DMS153 treated with DMSO at 0.1 percent for 48 hours (cell line): ENCODE measurements at regions not wholly inside any gene's neighbourhood (a gene's known extent, or its start where the extent isn't known, plus 50 kb on each side); places are given as distances from the start of the nearest gene placed in this dataset.

Experiments
- DNase-seq: peaks from one replicate; lab custom pipeline; 2025; ENCODE audit not compliant: unreplicated experiment; lab: John Stamatoyannopoulos, UW

DNA sequence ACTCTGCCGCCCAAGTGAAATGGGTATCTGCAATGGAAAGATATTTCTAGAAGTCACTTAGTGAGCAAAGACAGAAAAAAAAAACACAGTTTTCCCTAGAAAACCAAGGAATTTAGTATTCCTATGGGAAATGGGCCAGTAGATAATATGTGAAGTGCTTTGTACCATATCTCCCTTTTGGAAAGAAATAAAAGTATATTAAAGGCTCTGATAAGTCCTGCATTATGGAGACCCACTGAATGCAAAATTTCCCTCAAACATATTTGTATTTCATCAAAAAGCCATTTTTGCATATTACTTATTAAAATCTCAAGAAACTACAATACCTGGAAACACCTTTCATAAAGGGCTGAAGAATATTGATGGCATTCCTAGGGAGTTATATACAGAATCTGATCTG, 51.6 kb upstream of the DYNLRB2 start:
- DNase-seq = no peak

DNA sequence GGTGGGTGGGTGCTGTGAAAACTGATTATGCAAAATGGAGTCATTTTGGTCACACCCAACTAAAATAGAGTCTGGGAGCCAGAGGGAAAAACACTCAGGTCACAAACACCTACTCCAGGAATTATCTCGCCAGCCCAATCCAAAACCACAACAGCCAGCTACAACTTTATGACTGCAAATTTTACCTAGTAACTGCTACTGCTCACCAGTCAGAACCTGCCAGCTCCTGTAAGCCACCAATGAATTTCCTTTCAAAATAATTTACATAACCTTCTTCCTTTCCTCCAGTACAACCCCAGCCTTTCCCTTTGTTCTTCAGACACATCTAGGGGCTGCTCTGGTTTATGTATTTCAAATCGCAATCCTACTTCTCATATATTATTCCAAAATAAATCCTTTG, 52.6 kb upstream of the DYNLRB2 start:
- DNase-seq = no peak

DNA sequence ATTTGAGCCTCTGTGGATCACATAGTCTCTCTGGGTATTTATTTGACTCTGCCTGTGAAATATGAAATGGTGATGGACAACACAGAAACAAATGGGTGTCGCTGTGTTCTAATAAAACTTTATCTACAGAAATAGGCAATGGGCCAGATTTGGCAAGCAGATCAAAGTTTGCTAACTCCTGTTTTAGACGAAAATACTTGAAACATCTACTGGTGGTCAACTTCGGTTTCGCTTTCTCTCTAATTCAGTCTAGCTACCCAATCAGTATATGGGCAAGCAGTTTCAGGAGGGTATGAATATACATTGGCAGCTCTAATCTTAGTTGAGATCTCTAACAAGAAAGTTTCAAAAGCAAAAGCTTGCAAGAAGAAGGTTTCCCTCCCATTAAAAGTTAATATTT, 60.1 kb upstream of the DYNLRB2 start:
- DNase-seq = no peak

DNA sequence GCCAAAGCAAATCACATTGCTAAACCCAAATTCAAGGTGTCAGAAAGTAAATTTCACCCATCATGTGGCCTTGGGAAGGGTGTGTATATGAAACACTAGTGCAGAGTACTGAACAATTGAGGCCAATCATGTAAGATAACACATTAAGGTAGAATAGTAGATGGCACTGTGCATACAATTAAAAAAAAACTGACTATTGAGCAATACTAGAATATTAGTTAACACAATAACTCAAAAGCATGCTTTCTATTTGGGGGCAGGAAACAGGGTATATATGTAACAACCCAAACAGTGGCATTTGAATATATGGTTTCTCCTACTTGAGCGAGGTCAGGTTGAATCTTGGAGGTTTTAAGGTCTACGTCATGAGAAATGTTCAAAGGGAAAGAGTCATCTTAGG, 63.0 kb upstream of the DYNLRB2 start:
- no peak for DNase-seq

DNA sequence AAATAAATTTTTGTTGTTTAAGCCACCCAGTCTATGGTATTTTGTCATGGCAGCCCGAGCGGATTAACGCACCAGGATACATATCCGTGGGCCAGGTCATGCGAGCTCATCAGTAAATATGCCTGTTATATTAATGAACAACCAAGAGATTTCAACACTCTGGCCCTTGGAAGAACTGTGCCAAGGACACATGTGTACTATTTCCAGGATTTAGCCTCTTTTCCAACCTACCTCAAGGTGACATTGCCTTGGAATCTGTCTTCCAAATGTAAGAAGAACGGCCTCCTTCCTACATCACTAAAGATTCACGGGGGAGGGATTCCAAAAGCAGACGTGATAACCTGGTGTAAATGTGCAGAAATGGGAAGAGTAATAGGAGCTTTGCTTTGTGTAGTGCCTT, 72.8 kb upstream of the DYNLRB2 start:
- no peak for DNase-seq

DNA sequence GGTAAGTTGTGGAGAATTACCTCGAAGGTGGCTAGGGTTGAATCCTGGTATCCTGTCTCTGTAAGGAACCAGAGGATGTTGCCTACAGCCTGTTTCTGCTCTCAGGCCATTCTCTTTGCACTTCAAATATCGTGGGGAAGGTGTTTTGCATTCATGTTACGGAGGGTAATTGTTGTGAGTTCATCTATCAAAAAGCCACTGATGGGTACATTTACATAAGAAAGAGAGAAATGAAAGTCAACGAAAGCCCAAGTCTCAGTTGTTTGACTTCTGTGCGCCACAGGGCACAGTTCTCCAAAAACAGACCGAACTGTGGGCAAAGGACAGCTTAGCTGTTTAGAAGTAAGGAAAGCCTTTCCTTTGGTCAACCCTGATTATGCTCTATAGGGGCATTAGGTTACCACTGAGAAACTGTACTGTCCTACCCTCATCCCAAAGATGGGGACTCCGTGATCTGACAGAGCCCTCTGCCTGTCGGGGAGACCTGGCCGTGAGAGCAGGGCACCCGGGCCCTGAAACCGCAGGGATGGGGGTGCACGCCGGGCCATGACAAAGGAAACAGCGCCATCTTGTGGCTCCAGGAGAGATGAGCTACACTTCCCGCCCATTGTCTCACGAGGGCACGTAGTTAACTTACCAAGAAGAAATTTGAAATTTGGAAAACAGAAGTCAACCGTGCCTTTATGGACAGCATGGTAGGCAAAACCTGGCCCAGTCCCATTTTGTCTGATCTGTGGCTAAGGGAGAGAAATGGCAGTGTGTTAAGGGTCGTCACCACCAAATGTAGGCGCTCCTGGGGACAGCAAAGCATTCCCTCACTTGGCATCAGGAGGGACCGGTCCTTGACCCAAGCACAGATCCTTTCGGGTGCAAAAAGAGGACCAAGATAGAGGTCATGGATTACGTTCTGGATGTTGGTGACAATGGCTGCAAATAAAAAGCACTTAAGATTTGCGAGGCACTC, 74.5 kb upstream of the DYNLRB2 start:
- peak; percentile 46 for DNase-seq

DNA sequence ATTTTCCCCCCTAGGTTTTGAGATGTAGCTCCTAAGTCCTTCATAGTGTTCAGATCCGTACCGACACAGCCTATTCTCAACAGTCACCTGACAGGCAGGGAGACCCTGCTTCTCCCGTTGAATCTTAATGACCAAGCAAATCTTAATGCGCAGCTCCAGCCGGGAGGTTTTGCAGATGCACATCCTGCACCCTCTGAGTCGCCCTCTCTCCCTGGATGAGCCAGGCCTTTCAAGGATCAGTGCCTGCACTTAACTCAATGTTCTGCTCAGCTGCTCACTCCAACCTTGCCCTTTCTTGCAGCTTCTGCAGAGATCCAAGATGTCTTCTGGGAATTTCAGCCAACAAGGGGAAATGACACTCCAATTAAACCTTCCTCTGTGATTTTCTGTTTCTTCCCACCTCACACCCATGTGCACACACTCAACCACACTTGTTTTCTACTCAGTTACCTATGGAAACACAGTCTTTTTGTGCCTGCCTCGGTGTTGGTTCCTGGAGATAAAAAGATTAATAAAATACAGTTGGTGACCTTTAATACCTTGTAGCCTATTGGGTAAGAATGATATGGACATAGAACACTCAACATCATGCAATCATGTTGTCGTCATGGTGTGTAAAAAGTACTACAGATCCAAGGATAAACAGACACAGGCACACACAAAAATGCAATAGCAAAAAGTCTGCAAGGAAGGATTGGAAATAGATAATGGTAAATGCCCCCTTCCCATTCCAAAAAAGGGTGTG, 76.9 kb upstream of the DYNLRB2 start:
- DNase-seq = no peak

DNA sequence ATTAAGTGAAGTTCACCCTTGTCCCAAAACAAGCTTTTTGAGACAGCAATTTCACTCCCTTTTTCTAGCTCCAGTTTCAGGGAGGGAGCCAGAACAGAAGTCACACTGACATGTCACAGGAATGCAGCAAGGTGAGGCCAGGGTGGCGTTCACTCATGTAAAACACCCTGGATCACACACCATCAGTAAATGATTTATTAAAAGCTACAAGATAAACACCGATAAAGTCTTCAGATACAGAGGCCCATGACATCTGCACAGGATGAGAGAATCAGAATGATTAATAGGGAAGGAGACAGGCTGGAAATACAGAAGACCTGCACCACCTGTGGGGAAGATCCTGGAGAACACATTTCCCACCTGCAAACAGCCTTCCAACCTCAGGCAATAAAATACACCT, 77.5 kb upstream of the DYNLRB2 start:
- no peak for DNase-seq

DNA sequence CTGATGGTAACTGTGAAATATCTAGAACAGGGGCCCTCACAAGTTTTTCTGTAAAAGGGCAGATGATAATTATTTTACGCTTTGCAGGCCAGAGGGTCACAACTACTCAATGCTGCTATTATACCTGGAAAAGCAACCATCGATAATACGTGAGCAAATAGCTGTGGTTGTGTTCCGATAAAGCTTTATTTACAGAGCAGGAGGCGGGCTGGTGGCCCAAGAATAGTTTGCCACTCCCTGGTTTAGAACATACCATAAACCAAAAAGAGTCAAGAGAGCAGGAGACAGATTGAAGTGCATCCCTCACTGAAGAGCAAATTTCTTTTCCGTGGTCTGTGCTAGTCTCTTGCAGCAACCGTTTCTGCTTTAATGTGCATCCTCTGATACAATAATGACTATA, 77.9 kb upstream of the DYNLRB2 start:
- no peak for DNase-seq

DNA sequence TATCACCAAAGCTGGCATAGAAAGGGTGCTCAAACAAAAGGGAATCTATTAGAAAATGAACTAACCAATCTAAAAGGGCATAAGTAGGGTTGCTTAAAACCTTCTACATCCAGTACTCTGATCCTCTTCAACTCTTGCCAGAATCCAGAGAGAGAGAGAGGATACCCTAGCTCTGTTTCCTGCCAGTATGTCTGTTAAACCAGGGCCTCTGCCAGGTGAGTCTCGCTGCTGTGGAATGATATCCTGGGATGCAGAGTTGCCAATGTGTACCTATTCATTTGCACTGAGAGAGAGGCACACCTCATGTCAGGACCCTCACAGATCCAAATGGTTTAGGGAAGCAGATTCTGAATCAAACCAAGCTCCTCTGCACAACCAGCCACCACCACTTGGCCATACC, 79.8 kb upstream of the DYNLRB2 start:
- no peak for DNase-seq

DNA sequence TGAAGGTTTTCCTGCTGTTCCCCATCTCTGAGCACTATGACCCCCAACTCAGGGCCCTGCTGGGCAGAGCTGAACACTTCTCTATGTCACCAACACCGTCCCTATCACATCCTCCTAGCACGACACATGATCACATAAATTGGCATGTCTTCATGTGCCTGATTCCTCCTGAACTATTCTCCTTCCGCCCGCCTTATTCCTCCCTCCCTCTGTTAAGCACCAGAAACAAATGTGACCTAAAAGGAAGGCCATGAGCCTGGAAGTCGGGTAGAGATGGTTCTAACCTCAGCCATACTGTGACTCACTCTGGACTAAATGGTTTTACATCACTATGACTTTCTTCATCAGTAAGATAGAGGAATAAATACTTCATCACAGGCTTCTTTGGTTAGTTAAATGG, 80.8 kb upstream of the DYNLRB2 start:
- DNase-seq = no peak

DNA sequence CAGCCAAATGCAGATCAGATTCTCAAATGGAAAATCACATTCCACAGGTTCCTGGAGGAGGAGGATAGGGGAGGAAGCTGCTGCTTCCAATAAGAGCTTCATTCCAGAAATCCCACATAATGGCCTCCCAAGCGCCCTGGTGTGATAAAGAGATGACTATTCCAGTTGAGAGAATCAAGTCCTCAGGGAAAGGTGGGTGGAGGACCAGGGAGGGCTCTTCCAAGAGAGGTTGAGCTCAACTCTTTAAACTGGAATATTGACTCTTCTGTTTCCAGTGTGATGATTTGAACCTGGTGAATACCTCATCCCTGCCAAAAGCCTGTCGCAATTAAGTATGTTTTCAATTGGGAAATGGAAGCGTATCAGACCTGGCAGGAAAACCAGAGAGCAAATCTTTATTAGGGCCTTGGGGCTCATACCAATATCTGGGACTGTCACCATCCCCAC, 81.4 kb upstream of the DYNLRB2 start:
- no peak for DNase-seq

DNA sequence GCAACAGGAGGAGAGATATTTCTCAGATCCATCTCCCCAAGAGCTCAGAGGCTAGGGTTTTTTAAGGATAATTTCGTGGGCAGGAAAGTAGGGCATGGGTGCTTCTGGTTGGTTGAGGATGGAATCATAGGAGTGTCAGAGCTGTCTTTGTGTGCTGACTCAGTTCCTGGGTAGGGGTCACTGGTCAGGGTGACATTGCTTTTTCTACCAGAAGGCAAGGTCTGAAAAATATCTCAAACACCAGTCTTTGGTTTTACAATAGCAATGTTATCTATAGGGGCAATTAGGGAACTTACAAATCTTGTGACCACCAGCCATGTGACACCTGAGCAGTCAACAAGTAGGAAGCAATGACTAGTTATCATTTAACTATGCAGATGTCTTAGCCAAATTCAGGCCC, 82.9 kb upstream of the DYNLRB2 start:
- DNase-seq = no peak

DNA sequence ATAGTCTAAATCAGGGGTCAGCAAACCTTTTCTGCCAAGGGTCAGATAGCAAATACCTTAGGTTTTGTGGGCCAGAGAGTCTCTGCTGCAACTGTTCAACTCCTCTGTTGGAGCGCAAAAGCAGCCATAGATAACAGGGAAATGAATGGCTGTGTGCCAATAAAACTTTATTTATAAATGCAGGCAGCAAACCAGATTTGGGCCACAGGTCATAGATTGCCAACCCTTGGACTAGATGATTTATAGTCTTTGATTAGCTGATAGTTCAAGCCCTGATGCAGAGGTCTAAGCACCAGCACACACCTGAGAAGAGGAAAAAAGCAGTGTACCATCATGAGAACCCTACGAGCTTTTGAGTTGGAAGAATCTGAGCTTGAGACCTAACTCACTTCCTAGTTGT, 86.0 kb upstream of the DYNLRB2 start:
- DNase-seq = no peak

DNA sequence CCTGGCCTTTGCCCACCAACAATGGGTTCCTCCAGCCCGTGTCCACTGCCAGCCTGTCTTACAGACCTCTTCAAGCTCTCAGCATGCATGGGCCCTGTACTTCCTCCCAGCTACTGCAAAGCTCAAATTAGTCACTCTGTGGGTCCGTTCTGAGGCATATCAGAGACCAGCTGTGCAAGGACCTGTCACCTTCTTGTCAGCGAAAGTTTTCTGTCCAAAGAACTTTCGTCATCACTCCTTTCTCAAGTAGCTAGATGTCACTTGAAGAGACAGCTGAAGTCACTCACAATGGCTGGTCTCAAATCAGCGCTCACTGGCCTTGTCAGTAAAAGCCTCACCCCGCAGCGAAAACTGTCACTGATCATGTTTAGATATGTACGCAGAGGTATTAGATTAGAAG, 91.4 kb upstream of the DYNLRB2 start:
- no peak for DNase-seq

DNA sequence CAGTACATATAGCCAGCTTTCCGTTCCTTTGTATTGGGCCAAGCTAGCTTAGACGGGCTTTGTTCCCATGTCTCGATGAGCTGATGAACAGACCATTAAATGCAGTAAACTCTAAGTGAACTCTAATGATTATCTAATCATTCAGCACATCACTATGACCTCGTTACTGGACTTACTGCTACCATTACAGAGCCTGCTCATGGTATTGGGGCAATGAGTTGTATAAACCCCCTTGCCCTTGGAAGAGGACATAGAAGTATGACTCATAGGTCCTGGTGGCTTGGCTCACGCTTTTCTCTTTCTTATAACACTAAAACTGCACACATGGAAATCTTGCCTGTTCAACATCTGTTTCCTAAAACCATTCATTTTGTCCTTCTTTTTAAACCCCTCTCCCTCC, 93.6 kb upstream of the DYNLRB2 start:
- DNase-seq = no peak

DNA sequence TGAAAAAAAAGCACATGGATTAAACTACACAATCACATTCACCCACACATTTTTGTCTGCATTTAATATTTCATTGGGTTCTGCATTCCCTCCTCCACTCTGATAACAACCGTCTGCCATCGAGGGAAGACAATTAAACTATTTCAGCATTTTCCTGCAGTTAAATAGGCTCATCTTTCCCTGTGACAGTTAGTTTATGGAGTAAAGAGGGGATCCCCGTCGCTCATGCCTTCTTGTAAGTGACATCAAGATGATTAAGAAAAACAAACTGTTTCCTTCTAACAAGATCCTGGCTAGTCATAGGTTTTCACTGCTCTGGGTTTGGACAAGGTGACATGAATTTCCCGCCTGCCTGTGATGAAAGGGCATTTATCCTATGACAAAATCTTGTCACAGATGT, 98.0 kb upstream of the DYNLRB2 start:
- no peak for DNase-seq

DNA sequence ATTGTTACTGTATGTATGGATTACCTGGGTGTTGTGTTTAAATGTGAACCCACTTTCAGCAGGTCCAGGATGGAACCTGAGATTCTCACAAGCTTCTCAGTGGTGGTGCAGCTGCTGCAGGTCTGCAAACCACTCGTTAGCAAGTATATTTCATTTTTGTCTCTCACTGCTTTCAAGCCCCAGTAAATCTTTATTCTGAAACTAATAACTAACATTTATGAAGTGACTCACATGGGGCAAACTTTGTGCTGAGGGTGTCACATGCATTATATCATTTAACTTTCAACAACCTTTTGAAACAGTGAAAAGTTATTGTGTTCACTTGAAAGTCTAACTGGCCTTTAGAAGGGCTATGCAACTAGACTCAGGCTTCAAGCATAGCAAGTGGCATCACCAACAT, 98.9 kb upstream of the DYNLRB2 start:
- DNase-seq = no peak

DNA sequence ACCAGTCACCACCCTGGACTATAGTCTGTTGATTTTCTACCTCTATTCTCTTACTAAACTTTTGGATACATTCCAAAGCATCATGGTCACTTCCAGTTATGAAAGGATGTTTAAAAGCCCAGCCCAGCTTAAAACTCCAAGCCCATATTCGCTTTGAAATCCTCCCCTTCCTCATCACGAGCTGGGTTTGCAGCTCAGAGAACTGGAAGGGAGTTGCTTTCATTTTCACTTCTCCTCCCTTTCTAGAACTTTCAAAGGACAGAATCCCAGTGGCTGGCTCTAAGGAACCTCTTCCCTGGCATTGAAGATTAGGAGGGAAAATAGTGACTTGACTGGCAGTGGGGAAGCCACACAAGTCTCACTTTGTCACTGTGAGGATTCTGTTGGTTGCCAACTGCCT, 100.1 kb upstream of the DYNLRB2 start:
- DNase-seq = no peak

DNA sequence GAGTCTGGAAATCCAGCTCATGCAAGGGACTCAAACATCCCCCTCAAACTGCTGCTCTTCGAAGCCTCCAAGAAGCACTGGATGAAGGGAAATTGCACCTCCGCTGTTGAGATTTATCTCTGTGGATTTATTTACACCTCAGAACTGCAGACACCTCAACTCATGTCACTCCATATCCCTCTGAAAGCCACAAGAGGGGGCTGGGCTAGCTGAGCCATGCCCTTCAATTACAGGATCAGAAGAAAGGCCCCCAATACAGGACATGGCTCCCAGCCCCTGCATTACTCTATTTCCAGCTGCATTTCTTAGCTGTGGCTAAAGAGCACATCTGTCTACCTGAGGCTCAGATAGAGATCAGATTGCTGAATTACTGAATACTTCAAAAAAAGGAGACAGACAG, 103.1 kb upstream of the DYNLRB2 start:
- no peak for DNase-seq

DNA sequence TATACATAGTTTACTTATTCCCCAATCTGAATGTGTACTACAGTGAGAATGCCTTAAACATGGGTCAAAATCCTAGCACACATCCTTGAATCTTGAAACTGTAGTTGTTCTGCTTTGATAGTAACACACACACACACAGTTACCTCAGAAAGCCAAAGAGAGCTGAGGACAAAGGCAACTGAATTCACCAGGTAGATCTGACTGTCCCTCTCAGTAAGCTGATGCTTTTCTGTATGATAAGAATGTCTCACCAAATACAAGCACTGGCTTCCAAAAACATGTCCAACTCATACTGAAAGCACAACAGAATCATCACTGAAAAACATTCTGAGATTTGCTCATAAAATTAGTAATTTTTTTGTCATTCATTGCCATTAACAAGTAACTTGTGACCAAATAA, 104.3 kb upstream of the DYNLRB2 start:
- DNase-seq = no peak

DNA sequence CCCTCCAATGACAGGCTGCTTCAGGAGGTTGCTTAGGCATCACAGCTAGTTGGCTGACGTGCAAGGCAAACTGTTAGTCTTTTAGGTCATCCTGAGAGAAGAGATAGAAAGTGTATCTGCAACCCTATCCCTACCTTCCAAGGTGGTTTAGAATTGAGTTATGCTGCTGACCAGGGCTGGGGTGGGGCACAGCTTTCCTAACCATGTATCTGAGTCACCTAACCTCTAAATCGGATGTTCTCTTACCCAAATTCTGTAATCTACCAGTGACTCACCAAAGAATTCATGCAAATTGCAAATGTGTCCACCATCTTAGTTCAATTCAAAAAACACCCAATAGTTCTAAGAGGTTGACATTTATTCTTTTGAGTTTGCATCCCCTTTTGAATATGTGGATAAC, 107.2 kb upstream of the DYNLRB2 start:
- no peak for DNase-seq
